Tibial nerve (tissue), 4 donors: ENCODE measurements at regions not wholly inside any gene's neighbourhood (a gene's known extent, or its start where the extent isn't known, plus 50 kb on each side); places are given as distances from the start of the nearest gene placed in this dataset.

ENCODE experiments used
- CTCF ChIP-seq, 5 experiments: fragments of 200-600 bp in 3 of 5; fragments of 450-650 bp in 2 of 5; sonication (generic) in 3 of 5; IDR thresholded peaks; one replicate each; pipeline ENCODE4 v1.5.1; 2016 to 2019; ENCODE audit warnings: antibody characterized with exemption in 5 of 5, mild to moderate bottlenecking in 3 of 5, moderate library complexity in 2 of 5
- EP300 ChIP-seq, 2 donors: sonication (generic); formaldehyde crosslinking; IDR thresholded peaks; one replicate each; pipeline ENCODE4 v1.6.1; 2017; ENCODE audit warnings: antibody characterized with exemption in 2 of 2, mild to moderate bottlenecking in 1 of 2

- TF ChIP-seq CTCF (IDR thresholded peaks at IDR 0.05) (no peak), EP300 (IDR thresholded peaks at IDR 0.05) (no peak)
These were observed 577.4 kb upstream of the LUZP2 start for GRCh38 chr11:23919455-23919854.
